Activated T-helper 1 cell treated with Interleukin-2 at 50 U/mL for 16 hours (primary cell): ENCODE measurements at regions not wholly inside any gene's neighbourhood (a gene's known extent, or its start where the extent isn't known, plus 50 kb on each side); places are given as distances from the start of the nearest gene placed in this dataset.

Experiments
- DNase-seq: peaks from one replicate; pipeline ENCODE4 v3.0.0-alpha.2; 2020; ENCODE audit warnings: low read depth

- no peak for DNase-seq
Observed at GRCh38 chr18:40653682-40654081, 1301.4 kb upstream of the PIK3C3 start.

- no peak for DNase-seq
Observed at GRCh38 chr18:40652321-40652720, 1302.7 kb upstream of the PIK3C3 start.

- DNase-seq: no peak
Observed at GRCh38 chr18:40651163-40651562, 1303.9 kb upstream of the PIK3C3 start.

GRCh38 chr18:40642692-40643229 lies 1312.3 kb upstream of the PIK3C3 start:
- DNase-seq: no peak

GRCh38 chr18:40631319-40631718 lies 1323.7 kb upstream of the PIK3C3 start:
- DNase-seq: no peak

- no peak for DNase-seq
Observed at GRCh38 chr18:40630496-40630895, 1324.5 kb upstream of the PIK3C3 start.

- DNase-seq: no peak
Observed at GRCh38 chr18:40624959-40625358, 1330.1 kb upstream of the PIK3C3 start.

- no peak for DNase-seq
Observed at GRCh38 chr18:40613721-40614120, 1341.3 kb upstream of the PIK3C3 start.

GRCh38 chr18:40612356-40612755 lies 1342.7 kb upstream of the PIK3C3 start:
- no peak for DNase-seq

- DNase-seq: no peak
Observed at GRCh38 chr18:40608226-40608625, 1346.8 kb upstream of the PIK3C3 start.

- DNase-seq: no peak
Observed at GRCh38 chr18:40607542-40608148, 1347.4 kb upstream of the PIK3C3 start.

- DNase-seq: no peak
Observed at GRCh38 chr18:40606996-40607395, 1348.0 kb upstream of the PIK3C3 start.

GRCh38 chr18:40583671-40584070 lies 1371.4 kb upstream of the PIK3C3 start:
- DNase-seq: no peak

- DNase-seq: no peak
Observed at GRCh38 chr18:40582105-40582504, 1372.9 kb upstream of the PIK3C3 start.

- DNase-seq: no peak
Observed at GRCh38 chr18:40577981-40578365, 1377.1 kb upstream of the PIK3C3 start.

- DNase-seq: no peak
Observed at GRCh38 chr18:40577239-40577980, 1377.6 kb upstream of the PIK3C3 start.

- DNase-seq: no peak
Observed at GRCh38 chr18:40576507-40577115, 1378.4 kb upstream of the PIK3C3 start.

- no peak for DNase-seq
Observed at GRCh38 chr18:40570615-40571014, 1384.4 kb upstream of the PIK3C3 start.

GRCh38 chr18:40569605-40570004 lies 1385.4 kb upstream of the PIK3C3 start:
- no peak for DNase-seq

- DNase-seq: no peak
Observed at GRCh38 chr18:40566510-40566844, 1388.6 kb upstream of the PIK3C3 start.

GRCh38 chr18:40565805-40566509 lies 1389.1 kb upstream of the PIK3C3 start:
- no peak for DNase-seq

- DNase-seq: no peak
Observed at GRCh38 chr18:40559556-40559955, 1395.5 kb upstream of the PIK3C3 start.
